GM12865 (cell line): ENCODE measurements at regions not wholly inside any gene's neighbourhood (a gene's known extent, or its start where the extent isn't known, plus 50 kb on each side); places are given as distances from the start of the nearest gene placed in this dataset.

Experiments used
- DNase-seq: peaks from one replicate; pipeline ENCODE4 v3.0.0; 2010; ENCODE audit warnings: low read depth
- H3K4me3 ChIP-seq: 2 replicates; pipeline ENCODE4 v1.5.1; 2011; ENCODE audit warnings: mild to moderate bottlenecking, low read depth, low read length, control low read depth
- TF ChIP-seq, protein P1 (sequence below): IDR thresholded peaks from 2 replicates; pipeline ENCODE4 v1.5.1; 2011; ENCODE audit warnings: low read length, control low read depth, low read depth, inconsistent platforms; ENCODE audit not compliant: insufficient read depth; ENCODE audit errors: missing control alignments

DNA sequence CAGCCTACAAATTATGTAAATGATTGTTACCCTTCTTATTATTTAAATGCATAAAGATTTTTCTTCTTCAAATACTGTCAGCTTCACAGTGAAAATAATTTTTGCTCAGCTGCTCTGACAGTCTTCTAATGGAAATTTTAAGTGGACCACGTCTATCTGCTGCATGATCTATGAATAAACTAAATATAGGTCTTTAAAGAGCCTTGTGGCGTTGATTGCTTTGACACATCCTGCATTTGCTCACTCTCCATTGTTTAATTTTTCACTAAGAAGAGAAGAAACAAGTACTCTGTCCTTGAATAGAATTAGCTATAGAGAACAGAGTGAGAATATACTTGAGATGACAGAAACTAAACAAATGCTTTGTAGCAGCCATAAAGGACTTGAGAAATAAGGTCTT is 826.1 kb downstream of the MRPL39 start:
- no peak overlapping the region for H3K4me3 ChIP-seq
- TF ChIP-seq, protein P1, sequence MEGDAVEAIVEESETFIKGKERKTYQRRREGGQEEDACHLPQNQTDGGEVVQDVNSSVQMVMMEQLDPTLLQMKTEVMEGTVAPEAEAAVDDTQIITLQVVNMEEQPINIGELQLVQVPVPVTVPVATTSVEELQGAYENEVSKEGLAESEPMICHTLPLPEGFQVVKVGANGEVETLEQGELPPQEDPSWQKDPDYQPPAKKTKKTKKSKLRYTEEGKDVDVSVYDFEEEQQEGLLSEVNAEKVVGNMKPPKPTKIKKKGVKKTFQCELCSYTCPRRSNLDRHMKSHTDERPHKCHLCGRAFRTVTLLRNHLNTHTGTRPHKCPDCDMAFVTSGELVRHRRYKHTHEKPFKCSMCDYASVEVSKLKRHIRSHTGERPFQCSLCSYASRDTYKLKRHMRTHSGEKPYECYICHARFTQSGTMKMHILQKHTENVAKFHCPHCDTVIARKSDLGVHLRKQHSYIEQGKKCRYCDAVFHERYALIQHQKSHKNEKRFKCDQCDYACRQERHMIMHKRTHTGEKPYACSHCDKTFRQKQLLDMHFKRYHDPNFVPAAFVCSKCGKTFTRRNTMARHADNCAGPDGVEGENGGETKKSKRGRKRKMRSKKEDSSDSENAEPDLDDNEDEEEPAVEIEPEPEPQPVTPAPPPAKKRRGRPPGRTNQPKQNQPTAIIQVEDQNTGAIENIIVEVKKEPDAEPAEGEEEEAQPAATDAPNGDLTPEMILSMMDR, result no peak
- no peak for DNase-seq

DNA sequence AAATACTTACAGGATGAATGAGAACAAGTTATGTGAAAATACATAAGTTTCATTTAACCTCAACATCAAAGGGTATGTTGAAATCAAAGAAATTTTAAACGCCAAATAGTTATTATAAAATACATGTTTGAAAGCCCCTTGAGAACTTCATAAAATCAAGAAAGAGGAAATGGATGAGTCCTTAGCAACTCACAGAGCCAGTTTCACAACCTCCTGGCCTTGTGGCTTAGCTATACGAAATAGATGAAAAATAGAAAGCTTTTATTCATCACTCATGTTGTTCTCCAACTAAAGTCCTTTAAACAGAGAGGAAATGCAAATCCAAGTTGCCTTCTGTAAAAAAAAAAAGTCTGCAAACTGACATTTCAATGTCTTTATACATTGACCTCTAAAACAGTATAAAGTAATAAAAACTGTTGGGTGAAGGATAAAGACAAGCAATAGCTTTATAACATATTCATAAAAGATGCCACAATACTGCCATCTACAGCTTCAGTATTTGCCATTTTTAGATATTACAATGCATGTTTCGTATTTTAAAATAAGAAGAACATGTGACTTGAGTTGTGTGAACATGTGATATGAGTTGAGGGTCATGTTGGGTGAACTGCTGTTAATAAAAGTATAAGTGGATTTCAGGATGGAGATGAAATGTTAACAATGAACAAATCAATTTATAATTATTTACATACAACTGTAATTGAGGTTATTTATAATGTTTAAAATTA is 847.8 kb downstream of the MRPL39 start:
- TF ChIP-seq, protein P1, result no peak
- no peak for DNase-seq
- H3K4me3 ChIP-seq, result no peak overlapping the region

DNA sequence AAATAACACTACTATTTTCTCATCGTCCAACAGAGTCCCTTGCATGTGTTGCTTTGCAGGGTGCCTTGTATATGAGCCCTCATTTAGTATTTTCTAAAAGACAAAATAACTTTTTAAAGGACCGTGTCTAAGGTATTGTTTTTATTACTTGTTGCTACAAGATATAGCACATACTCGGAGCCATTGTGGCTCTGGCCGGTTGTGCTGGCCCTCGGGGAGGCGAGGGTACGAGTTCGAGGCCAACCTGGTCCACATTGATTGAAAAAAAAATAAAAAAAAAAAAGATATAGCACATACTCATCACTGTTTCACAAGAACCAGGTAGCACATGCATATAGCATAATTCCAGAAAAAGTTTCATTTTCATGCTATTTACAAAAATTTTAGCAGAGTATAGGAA is 869.2 kb downstream of the MRPL39 start:
- H3K4me3 ChIP-seq, result no peak overlapping the region
- DNase-seq, result no peak
- TF ChIP-seq, protein P1, result no peak

DNA sequence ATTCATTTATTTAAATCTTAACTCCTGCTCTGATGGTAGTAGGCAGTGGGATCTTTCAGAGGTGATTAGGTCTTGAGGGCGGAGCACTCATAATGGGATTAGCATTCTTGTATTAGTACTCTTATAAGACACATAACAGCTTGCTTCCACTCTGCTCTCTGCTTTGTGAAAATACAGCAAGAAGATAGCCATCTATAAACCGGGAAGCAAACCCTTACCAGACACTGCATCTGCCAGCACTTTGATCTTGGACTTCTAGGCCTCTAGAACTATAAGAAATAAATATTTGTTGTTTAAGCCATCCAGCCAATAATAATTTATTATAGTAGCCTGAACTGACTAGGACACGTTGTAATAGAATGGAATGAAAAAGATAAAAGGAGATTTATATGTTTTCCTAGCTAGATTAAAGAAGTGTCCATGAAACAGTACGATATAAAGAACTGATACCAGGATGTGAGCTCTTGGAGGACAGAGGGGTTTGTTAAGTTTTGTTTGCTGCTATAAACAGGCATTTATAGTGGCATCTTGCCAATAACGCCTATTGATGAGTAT is 869.9 kb downstream of the MRPL39 start:
- no peak for DNase-seq
- TF ChIP-seq, protein P1, result no peak
- H3K4me3 ChIP-seq, result no peak overlapping the region

DNA sequence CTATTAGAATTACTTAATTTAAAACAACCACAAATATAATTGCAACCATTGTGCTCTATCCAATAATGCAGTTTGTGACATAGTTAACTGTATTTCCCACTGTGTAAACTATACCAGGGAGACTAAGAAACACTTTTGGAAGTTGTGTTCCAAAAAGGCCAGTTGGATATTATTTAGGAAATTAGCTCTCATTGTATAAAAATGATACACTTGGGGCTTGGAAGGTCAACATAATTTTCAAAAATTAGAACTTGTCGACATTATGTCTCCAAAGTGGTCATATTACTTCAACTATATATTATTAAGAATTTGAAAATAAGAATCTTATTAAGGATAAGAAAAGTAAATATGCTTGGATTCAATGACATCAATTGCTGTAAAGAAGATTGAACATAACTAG is 876.6 kb downstream of the MRPL39 start:
- H3K4me3 ChIP-seq, result no peak overlapping the region
- DNase-seq, result no peak
- TF ChIP-seq, protein P1, result no peak

DNA sequence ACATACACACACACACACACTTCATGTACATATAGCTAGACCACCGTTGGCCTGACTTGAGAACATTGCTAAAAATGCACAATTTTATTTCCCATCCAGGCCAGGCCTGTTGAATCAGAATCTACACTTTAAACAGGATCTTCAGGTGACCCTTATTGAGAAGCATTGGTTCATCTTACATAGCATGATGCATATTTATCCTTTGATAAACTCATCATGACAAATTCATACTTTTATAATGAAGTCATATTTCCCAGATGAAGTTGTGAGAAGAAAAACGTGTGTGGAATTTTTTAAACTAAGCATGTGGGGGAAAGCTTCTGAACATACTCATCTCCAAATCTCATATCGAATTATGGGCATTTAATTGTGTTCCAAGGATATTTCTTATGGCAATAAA is 877.7 kb downstream of the MRPL39 start:
- H3K4me3 ChIP-seq, result no peak overlapping the region
- DNase-seq, result no peak
- TF ChIP-seq, protein P1, result no peak
